ENCODE measurements at regions not wholly inside any gene's neighbourhood (a gene's known extent, or its start where the extent isn't known, plus 50 kb on each side); places are given as distances from the start of the nearest gene placed in this dataset.
"Not testable (repeated sequence)": the region's sequence is repeated elsewhere in the genome, so short reads cannot be mapped to it uniquely, and the experiment has no call there.

DNA sequence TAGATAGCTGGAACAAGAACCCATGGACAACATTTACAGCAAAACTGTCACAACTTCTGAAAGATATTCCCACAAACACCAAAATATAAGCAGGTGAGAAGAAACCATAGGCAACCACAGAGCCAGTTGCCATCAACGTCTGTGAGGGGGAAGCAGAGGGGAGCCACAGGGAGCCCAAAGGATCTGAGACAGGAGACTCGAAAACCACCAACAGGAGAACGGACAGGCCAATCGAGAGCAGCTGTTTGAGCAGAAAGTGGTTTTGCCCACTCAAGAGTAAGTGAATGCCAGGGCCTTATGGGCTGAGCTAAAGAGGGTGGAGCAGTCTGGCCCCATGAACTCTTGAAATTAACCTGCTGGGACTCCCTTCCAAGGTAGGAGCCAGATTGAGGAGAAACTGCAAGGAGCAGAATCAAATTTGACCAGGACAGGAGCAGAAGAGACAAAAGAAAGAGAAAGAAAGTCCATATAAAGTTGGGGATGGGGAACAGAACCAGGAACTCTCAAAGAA, 195.4 kb downstream of the ANKRD60 start:
- no peaks in the 10 kb centered on the region for H3K36me3 Mint-ChIP-seq (ENCODE audit: insufficient read depth, unreplicated experiment)
- H3K27me3 Mint-ChIP-seq (ENCODE audit: insufficient read depth, unreplicated experiment) = peaks cover 20% of the 10 kb centered on the region
- H3K4me1 Mint-ChIP-seq (ENCODE audit: low read depth, unreplicated experiment) = no peaks in the 10 kb centered on the region
- H3K4me3 ChIP-seq (ENCODE audit: low read depth, low read length) = no peak overlapping the region
- no peaks in the 10 kb centered on the region for H3K9me3 ChIP-seq
- H3K9me3 Mint-ChIP-seq (ENCODE audit: unreplicated experiment) = no peaks in the 10 kb centered on the region
- no peak overlapping the region for H3K27ac Mint-ChIP-seq (ENCODE audit: unreplicated experiment)
- DNase-seq = peak in 1 of 2 experiments; percentile 31
- H3K4me3 Mint-ChIP-seq (ENCODE audit: unreplicated experiment) = no peak overlapping the region
- no peaks in the 10 kb centered on the region for H3K36me3 ChIP-seq (ENCODE audit: control insufficient read depth, insufficient read depth, low read length)
- intact Hi-C loops (cut with micrococcal nuclease; ENCODE audit: unreplicated experiment) = no loop called here
- CTCF ChIA-PET = no interaction called here
- no TSS peak for BruUV-seq (replicated peaks)
- TF ChIP-seq CTCF (IDR thresholded peaks at IDR 0.05; ENCODE audit: insufficient read depth in 1 of 2, low read depth in 1 of 2, low read length in 1 of 2, severe bottlenecking in 1 of 2, unreplicated experiment in 1 of 2) = no peak
- no peaks in the 10 kb centered on the region; the same call in 1 of the 2 replicates for H3K27me3 ChIP-seq (replicated peaks; ENCODE audit: control insufficient read depth, insufficient read depth, low read length)
- POLR2A ChIA-PET = no interaction called here
- no peaks in the 10 kb centered on the region for H3K4me1 ChIP-seq

GRCh38 chr20:58032599-58032998, 195.9 kb downstream of the ANKRD60 start:
- no peaks in the 10 kb centered on the region for H3K4me1 Mint-ChIP-seq (ENCODE audit: low read depth, unreplicated experiment)
- no TSS peak for BruUV-seq (replicated peaks)
- no peak overlapping the region for H3K27ac Mint-ChIP-seq (ENCODE audit: unreplicated experiment)
- no peak for TF ChIP-seq CTCF (IDR thresholded peaks at IDR 0.05; ENCODE audit: insufficient read depth in 1 of 2, low read depth in 1 of 2, low read length in 1 of 2, severe bottlenecking in 1 of 2, unreplicated experiment in 1 of 2)
- DNase-seq = no peak
- no peaks in the 10 kb centered on the region for H3K36me3 ChIP-seq (ENCODE audit: control insufficient read depth, insufficient read depth, low read length)
- ChIA-PET CTCF (no interaction called here), POLR2A (no interaction called here)
- no peaks in the 10 kb centered on the region for H3K9me3 Mint-ChIP-seq (ENCODE audit: unreplicated experiment)
- intact Hi-C loops (cut with micrococcal nuclease; ENCODE audit: unreplicated experiment) = no loop called here
- no peaks in the 10 kb centered on the region for H3K27me3 ChIP-seq (replicated peaks; ENCODE audit: control insufficient read depth, insufficient read depth, low read length)
- no peaks in the 10 kb centered on the region for H3K9me3 ChIP-seq
- peaks cover 17% of the 10 kb centered on the region for H3K27me3 Mint-ChIP-seq (ENCODE audit: insufficient read depth, unreplicated experiment)
- H3K36me3 Mint-ChIP-seq (ENCODE audit: insufficient read depth, unreplicated experiment) = no peaks in the 10 kb centered on the region
- no peak overlapping the region for H3K4me3 Mint-ChIP-seq (ENCODE audit: unreplicated experiment)
- no peaks in the 10 kb centered on the region for H3K4me1 ChIP-seq
- no peak overlapping the region for H3K4me3 ChIP-seq (ENCODE audit: low read depth, low read length)

GRCh38 chr20:58031350-58031749, 197.1 kb downstream of the ANKRD60 start:
- H3K36me3 Mint-ChIP-seq (ENCODE audit: insufficient read depth, unreplicated experiment); H3K9me3 Mint-ChIP-seq (ENCODE audit: unreplicated experiment); H3K4me3 Mint-ChIP-seq (ENCODE audit: unreplicated experiment); H3K27me3 ChIP-seq (replicated peaks; ENCODE audit: control insufficient read depth, insufficient read depth, low read length); BruUV-seq (replicated peaks); POLR2A ChIA-PET; H3K36me3 ChIP-seq (ENCODE audit: control insufficient read depth, insufficient read depth, low read length); H3K4me3 ChIP-seq (ENCODE audit: low read depth, low read length); H3K4me1 Mint-ChIP-seq (ENCODE audit: low read depth, unreplicated experiment); H3K4me1 ChIP-seq; CTCF ChIA-PET; H3K27ac Mint-ChIP-seq (ENCODE audit: unreplicated experiment); intact Hi-C loops (cut with micrococcal nuclease; ENCODE audit: unreplicated experiment); H3K9me3 ChIP-seq: not testable (repeated sequence)
- peaks cover 21% of the 10 kb centered on the region for H3K27me3 Mint-ChIP-seq (ENCODE audit: insufficient read depth, unreplicated experiment)
- peak in 1 of 2 experiments; percentile 29 for DNase-seq

DNA sequence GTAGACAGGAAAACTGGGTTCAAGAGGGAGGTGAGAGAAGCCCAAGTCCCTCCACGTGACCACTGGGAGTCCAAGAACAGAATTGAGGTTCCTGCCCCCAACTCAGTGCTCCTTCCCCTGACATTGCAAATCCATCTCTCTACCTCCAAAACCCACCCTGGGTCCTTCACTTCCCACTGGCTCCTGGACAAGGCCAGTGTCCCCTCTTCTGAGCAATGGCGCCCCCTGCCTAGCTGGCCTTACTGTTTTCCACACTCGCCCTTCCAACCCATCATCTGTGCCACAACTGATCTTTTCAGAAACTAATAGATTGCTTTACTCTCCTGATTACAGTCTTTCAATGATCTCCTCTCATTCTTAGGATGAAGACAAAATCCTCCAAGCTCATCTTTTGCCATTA, 200.3 kb downstream of the ANKRD60 start:
- no peaks in the 10 kb centered on the region for H3K4me1 Mint-ChIP-seq (ENCODE audit: low read depth, unreplicated experiment)
- no peak overlapping the region for H3K4me3 Mint-ChIP-seq (ENCODE audit: unreplicated experiment)
- no peaks in the 10 kb centered on the region for H3K36me3 Mint-ChIP-seq (ENCODE audit: insufficient read depth, unreplicated experiment)
- intact Hi-C loops (cut with micrococcal nuclease; ENCODE audit: unreplicated experiment) = no loop called here
- H3K27ac Mint-ChIP-seq (ENCODE audit: unreplicated experiment) = no peak overlapping the region
- H3K4me3 ChIP-seq (ENCODE audit: low read depth, low read length) = no peak overlapping the region
- peak in 1 of 2 experiments; percentile 39 for DNase-seq
- no peaks in the 10 kb centered on the region; the same call in 1 of the 2 replicates for H3K27me3 ChIP-seq (replicated peaks; ENCODE audit: control insufficient read depth, insufficient read depth, low read length)
- H3K9me3 Mint-ChIP-seq (ENCODE audit: unreplicated experiment) = no peaks in the 10 kb centered on the region
- H3K4me1 ChIP-seq = no peaks in the 10 kb centered on the region
- CTCF ChIA-PET = no interaction called here
- peaks cover 18% of the 10 kb centered on the region for H3K27me3 Mint-ChIP-seq (ENCODE audit: insufficient read depth, unreplicated experiment)
- H3K9me3 ChIP-seq = no peaks in the 10 kb centered on the region
- POLR2A ChIA-PET = no interaction called here
- TF ChIP-seq CTCF (IDR thresholded peaks at IDR 0.05; ENCODE audit: insufficient read depth in 1 of 2, low read depth in 1 of 2, low read length in 1 of 2, severe bottlenecking in 1 of 2, unreplicated experiment in 1 of 2) = peak in 1 of 2 experiments; percentile 31
- no TSS peak for BruUV-seq (replicated peaks)
- H3K36me3 ChIP-seq (ENCODE audit: control insufficient read depth, insufficient read depth, low read length) = no peaks in the 10 kb centered on the region
